Neuronal stem cell (in vitro differentiated cells): ENCODE measurements at regions not wholly inside any gene's neighbourhood (a gene's known extent, or its start where the extent isn't known, plus 50 kb on each side); places are given as distances from the start of the nearest gene placed in this dataset.

Experiments used
- DNase-seq: peaks from one replicate; pipeline ENCODE4 v3.0.0-alpha.2; 2013; ENCODE audit warnings: low spot score
- H2AFZ ChIP-seq: one replicate; pipeline ENCODE4 v1.6.1; 2013; ENCODE audit warnings: mild to moderate bottlenecking, low read length, inconsistent platforms
- H2AK5ac ChIP-seq: 2 replicates; pipeline ENCODE4 v1.6.1; 2013; ENCODE audit warnings: low read depth, mild to moderate bottlenecking, inconsistent platforms, low read length, moderate library complexity, mixed read lengths
- H2BK120ac ChIP-seq: 2 replicates; pipeline ENCODE4 v1.6.1; 2013; ENCODE audit warnings: low read depth, mild to moderate bottlenecking, inconsistent platforms, low read length, moderate library complexity, mixed read lengths
- H2BK12ac ChIP-seq: one replicate; pipeline ENCODE4 v1.6.1; 2013; ENCODE audit warnings: low read length, inconsistent platforms
- H2BK15ac ChIP-seq: 2 replicates; pipeline ENCODE4 v1.6.1; 2013; ENCODE audit warnings: mild to moderate bottlenecking, low read length, inconsistent platforms, mixed read lengths
- H2BK5ac ChIP-seq: one replicate; pipeline ENCODE4 v1.6.1; 2013; ENCODE audit warnings: inconsistent platforms, mild to moderate bottlenecking, low read length, moderate library complexity
- H3K14ac ChIP-seq: one replicate; pipeline ENCODE4 v1.6.1; 2013; ENCODE audit warnings: low read length, inconsistent platforms
- H3K18ac ChIP-seq: 2 replicates; pipeline ENCODE4 v1.6.1; 2013; ENCODE audit warnings: low read length, inconsistent platforms
- H3K23ac ChIP-seq: 2 replicates; pipeline ENCODE4 v1.6.1; 2013; ENCODE audit warnings: low read depth, mild to moderate bottlenecking, mixed read lengths, low read length, inconsistent platforms; ENCODE audit not compliant: poor library complexity
- H3K27ac ChIP-seq: replicated peaks from 3 replicates; pipeline ENCODE4 v1.5.1; 2013; ENCODE audit warnings: low read length, inconsistent platforms
- H3K27me3 ChIP-seq, 3 experiments: 2 replicates each; pipeline ENCODE4 v1.6.1; 2013; ENCODE audit warnings: low read length in 3 of 3, mild to moderate bottlenecking in 2 of 3, inconsistent platforms in 1 of 3, low read depth in 1 of 3, mixed read lengths in 1 of 3, moderate library complexity in 1 of 3; ENCODE audit not compliant: control insufficient read depth in 3 of 3, insufficient read depth in 3 of 3
- H3K36me3 ChIP-seq, 2 donors: replicated peaks in 1 of 2; 2 replicates each; pipeline ENCODE4 v1.6.1; 2013; ENCODE audit warnings: low read length in 2 of 2; ENCODE audit not compliant: control insufficient read depth in 2 of 2, insufficient read depth in 2 of 2
- H3K4ac ChIP-seq: 2 replicates; pipeline ENCODE4 v1.6.1; 2013; ENCODE audit warnings: inconsistent platforms, mild to moderate bottlenecking, low read length, moderate library complexity
- H3K4me1 ChIP-seq, 2 donors: 1 replicate in 1 of 2; 2 replicates in 1 of 2; pipeline ENCODE4 v1.6.1; 2013; ENCODE audit warnings: low read length in 2 of 2, low read depth in 1 of 2; ENCODE audit not compliant: control insufficient read depth in 2 of 2, insufficient read depth in 1 of 2
- H3K4me2 ChIP-seq: one replicate; pipeline ENCODE4 v1.6.1; 2013; ENCODE audit warnings: mild to moderate bottlenecking, low read length, inconsistent platforms; ENCODE audit not compliant: insufficient read depth, poor library complexity, severe bottlenecking
- H3K4me3 ChIP-seq, 2 donors: 2 replicates each; pipeline ENCODE4 v1.5.1; 2013; ENCODE audit warnings: low read length in 2 of 2, mild to moderate bottlenecking in 2 of 2, inconsistent platforms in 1 of 2, moderate library complexity in 1 of 2
- H3K79me1 ChIP-seq: one replicate; pipeline ENCODE4 v1.6.1; 2013; ENCODE audit warnings: low read depth, mild to moderate bottlenecking, inconsistent platforms, low read length, moderate library complexity
- H3K9ac ChIP-seq: one replicate; pipeline ENCODE4 v1.6.1; 2013; ENCODE audit warnings: mild to moderate bottlenecking, low read depth, low read length, inconsistent platforms; ENCODE audit not compliant: poor library complexity
- H3K9me3 ChIP-seq, 2 donors: replicated peaks in 1 of 2; 2 replicates each; pipeline versions ENCODE3 to v1.6.1; 2013; ENCODE audit warnings: low read length in 2 of 2, mild to moderate bottlenecking in 2 of 2, inconsistent platforms in 1 of 2, low read depth in 1 of 2, mixed read lengths in 1 of 2, moderate library complexity in 1 of 2; ENCODE audit not compliant: control insufficient read depth in 2 of 2, insufficient read depth in 1 of 2
- H4K8ac ChIP-seq: one replicate; pipeline ENCODE4 v1.6.1; 2013; ENCODE audit warnings: low read depth, mild to moderate bottlenecking, inconsistent platforms, low read length, moderate library complexity
- H4K91ac ChIP-seq: one replicate; pipeline ENCODE4 v1.6.1; 2013; ENCODE audit warnings: low read length, low read depth, mild to moderate bottlenecking, inconsistent platforms; ENCODE audit not compliant: poor library complexity
- WGBS, 2 donors: extraction: QIAGEN DNeasy Blood & Tissue Kit; methylation state at CpG; one replicate each; pipeline ENCODE4 v1.1.7; 2013; ENCODE audit warnings: missing lambda C conversion rate in 2 of 2, mixed read lengths in 1 of 2; ENCODE audit not compliant: insufficient read length in 2 of 2, insufficient replicate concordance in 1 of 2; ENCODE audit errors: extremely low coverage in 2 of 2; 5-methylcytosine and 5-hydroxymethylcytosine counted together

DNA sequence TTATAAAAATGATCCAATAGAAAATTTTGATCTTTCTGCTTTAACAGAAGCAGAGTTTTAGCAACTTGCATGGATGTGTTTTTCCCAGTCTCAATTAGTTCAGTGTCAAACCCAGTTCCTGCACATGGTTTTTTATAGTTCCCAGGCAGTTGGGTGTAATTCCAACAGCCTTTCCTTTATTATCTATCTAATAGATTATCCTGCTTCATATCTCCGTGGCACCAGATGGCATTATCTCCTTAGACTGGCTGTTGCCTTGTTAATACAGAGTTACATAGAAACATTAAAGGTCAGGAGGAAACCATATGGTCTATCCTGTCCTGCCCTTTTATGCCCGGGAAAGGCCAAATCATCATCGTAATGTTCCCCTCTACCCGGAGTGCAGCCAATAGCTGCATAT is 400.9 kb upstream of the SMIM21 start:
- no peaks in the 10 kb centered on the region for H3K27me3 ChIP-seq
- H4K91ac ChIP-seq, result no peak overlapping the region
- H2AFZ ChIP-seq, result no peak overlapping the region
- H3K27ac ChIP-seq, result no peak overlapping the region
- H3K79me1 ChIP-seq, result no peaks in the 10 kb centered on the region
- no peak overlapping the region for H3K18ac ChIP-seq
- H2AK5ac ChIP-seq, result no peak overlapping the region
- no peak overlapping the region for H4K8ac ChIP-seq
- H2BK120ac ChIP-seq, result no peak overlapping the region
- no peak overlapping the region for H2BK12ac ChIP-seq
- H3K4ac ChIP-seq, result no peak overlapping the region
- no peak overlapping the region for H3K4me2 ChIP-seq
- H3K9ac ChIP-seq, result no peak overlapping the region
- H3K4me3 ChIP-seq, result no peak overlapping the region
- peaks cover 0 to 5% of the 10 kb centered on the region in 2 donors for H3K4me1 ChIP-seq
- H3K9me3 ChIP-seq, result no peaks in the 10 kb centered on the region
- H2BK5ac ChIP-seq, result no peak overlapping the region
- no peak overlapping the region for H2BK15ac ChIP-seq
- H3K14ac ChIP-seq, result no peak overlapping the region
- no CpG with 5 or more reads among the region's 4 CpGs for WGBS, 2 donors
- no peak overlapping the region for H3K23ac ChIP-seq
- no peaks in the 10 kb centered on the region for H3K36me3 ChIP-seq
- DNase-seq, result no peak

DNA sequence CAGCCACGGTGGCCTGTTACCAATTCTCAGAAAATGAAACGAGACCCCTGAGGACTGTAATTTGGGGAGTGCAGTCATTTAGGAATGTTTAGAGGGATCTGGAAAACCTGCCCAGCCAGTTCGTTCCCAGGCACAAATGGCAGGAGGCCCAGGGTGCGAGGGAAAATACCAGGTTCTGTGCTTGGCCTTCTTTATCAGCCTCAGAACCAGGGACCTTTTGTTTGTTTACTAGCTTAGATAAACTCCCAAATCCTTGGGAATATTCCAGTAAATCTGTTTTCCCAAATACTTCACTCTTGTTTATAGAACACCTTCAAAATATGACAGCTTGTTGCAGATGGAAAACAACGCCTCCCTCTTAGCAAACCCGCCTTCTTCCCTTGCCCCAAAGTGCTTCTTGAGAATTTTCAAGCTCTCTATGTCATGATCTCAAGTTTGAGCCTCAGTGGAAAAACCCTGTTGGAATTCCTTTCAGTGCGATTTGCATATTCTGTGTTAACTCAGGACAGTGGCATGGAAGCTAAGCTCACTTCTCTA is 400.3 kb upstream of the SMIM21 start:
- H3K27me3 ChIP-seq, result no peaks in the 10 kb centered on the region
- H3K4ac ChIP-seq, result no peak overlapping the region
- H3K79me1 ChIP-seq, result no peaks in the 10 kb centered on the region
- H3K36me3 ChIP-seq, result no peaks in the 10 kb centered on the region
- no peak for DNase-seq
- H3K27ac ChIP-seq, result no peak overlapping the region
- H3K18ac ChIP-seq, result no peak overlapping the region
- no peak overlapping the region for H2BK12ac ChIP-seq
- no CpG with 5 or more reads among the region's 7 CpGs for WGBS, 2 donors
- no peak overlapping the region for H3K23ac ChIP-seq
- no peak overlapping the region for H4K91ac ChIP-seq
- no peak overlapping the region for H2AFZ ChIP-seq
- no peak overlapping the region for H3K4me3 ChIP-seq
- no peak overlapping the region for H2AK5ac ChIP-seq
- no peaks in the 10 kb centered on the region for H3K9me3 ChIP-seq
- H4K8ac ChIP-seq, result no peak overlapping the region
- no peak overlapping the region for H2BK15ac ChIP-seq
- no peak overlapping the region for H3K14ac ChIP-seq
- H2BK120ac ChIP-seq, result no peak overlapping the region
- H2BK5ac ChIP-seq, result no peak overlapping the region
- H3K9ac ChIP-seq, result no peak overlapping the region
- H3K4me1 ChIP-seq, result peaks cover 0 to 5% of the 10 kb centered on the region in 2 donors
- H3K4me2 ChIP-seq, result no peak overlapping the region

DNA sequence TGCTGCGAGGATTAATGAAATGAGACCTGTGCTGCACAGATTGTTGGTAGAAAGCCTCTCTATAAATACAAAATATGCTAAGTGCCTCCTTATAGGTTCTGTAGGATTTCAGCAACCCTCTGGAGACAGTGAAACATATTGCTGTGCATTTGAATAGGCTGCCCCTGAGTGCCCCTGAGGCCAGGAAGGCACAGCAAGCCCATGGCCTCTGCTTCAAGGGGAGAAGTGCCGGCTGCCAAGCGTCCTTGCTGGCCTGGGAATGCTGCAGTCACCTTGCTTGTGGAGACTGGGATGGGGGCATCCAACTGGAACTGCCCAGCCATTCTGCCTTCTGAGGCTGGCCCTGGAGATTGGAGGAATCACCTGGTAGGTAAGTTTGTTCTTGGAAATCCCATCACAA is 397.2 kb upstream of the SMIM21 start:
- no CpG with 5 or more reads among the region's 3 CpGs for WGBS, 2 donors
- no peak overlapping the region for H2BK12ac ChIP-seq
- H3K14ac ChIP-seq, result no peak overlapping the region
- no peak overlapping the region for H2BK5ac ChIP-seq
- H4K91ac ChIP-seq, result no peak overlapping the region
- H3K9ac ChIP-seq, result no peak overlapping the region
- no peak overlapping the region for H2BK120ac ChIP-seq
- H3K23ac ChIP-seq, result no peak overlapping the region
- no peak overlapping the region for H2BK15ac ChIP-seq
- no peaks in the 10 kb centered on the region for H3K9me3 ChIP-seq
- H3K4me1 ChIP-seq, result peaks cover 0 to 5% of the 10 kb centered on the region in 2 donors
- no peak overlapping the region for H3K4ac ChIP-seq
- no peak overlapping the region for H3K4me3 ChIP-seq
- no peak overlapping the region for H3K4me2 ChIP-seq
- no peak overlapping the region for H3K27ac ChIP-seq
- H4K8ac ChIP-seq, result no peak overlapping the region
- no peaks in the 10 kb centered on the region for H3K79me1 ChIP-seq
- H2AFZ ChIP-seq, result no peak overlapping the region
- no peaks in the 10 kb centered on the region for H3K27me3 ChIP-seq
- H2AK5ac ChIP-seq, result no peak overlapping the region
- H3K36me3 ChIP-seq, result no peaks in the 10 kb centered on the region
- no peak overlapping the region for H3K18ac ChIP-seq
- no peak for DNase-seq

DNA sequence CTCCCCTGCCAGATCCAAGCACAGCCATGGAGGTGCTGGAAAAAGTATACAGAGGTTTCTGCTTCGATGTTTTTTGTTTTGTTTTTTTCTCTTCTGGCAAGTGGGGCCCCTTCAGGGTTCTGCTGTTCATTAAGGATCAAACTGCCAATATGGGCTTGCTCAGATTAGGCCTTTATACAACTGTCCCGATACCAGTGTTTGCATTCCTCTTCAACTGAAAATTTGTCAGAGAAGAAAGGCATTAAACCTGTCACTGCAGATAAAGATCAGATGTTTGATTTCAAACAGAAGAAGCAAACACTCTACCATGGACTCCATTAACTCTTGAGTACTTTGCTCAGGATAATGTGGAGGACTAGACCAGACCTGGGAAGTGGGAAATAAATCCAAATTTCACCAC is 396.0 kb upstream of the SMIM21 start:
- no CpG with 5 or more reads among the region's 2 CpGs for WGBS, 2 donors
- no peak for DNase-seq

More for the DNA sequence above, 396.0 kb upstream of the SMIM21 start:
- Histone ChIP-seq H2AFZ (no peak overlapping the region), H3K18ac (no peak overlapping the region), H3K4me2 (no peak overlapping the region), H2BK5ac (no peak overlapping the region), H4K91ac (no peak overlapping the region), H2BK120ac (no peak overlapping the region), H4K8ac (no peak overlapping the region), H2AK5ac (no peak overlapping the region), H3K9ac (no peak overlapping the region), H2BK12ac (no peak overlapping the region), H3K27me3 (no peaks in the 10 kb centered on the region), H3K27ac (no peak overlapping the region), H3K79me1 (no peaks in the 10 kb centered on the region), H3K36me3 (no peaks in the 10 kb centered on the region), H3K4me3 (no peak overlapping the region), H3K23ac (no peak overlapping the region), H3K14ac (no peak overlapping the region), H2BK15ac (no peak overlapping the region), H3K9me3 (no peaks in the 10 kb centered on the region), H3K4me1 (peaks cover 0 to 5% of the 10 kb centered on the region in 2 donors), H3K4ac (no peak overlapping the region)
